ENCODE measurements at regions not wholly inside any gene's neighbourhood (a gene's known extent, or its start where the extent isn't known, plus 50 kb on each side); places are given as distances from the start of the nearest gene placed in this dataset.
"Not testable (repeated sequence)": the region's sequence is repeated elsewhere in the genome, so short reads cannot be mapped to it uniquely, and the experiment has no call there.

GRCh38 chr1:146774271-146774670, 163.9 kb upstream of the NBPF12 start:
- H3K27ac ChIP-seq (ENCODE audit: low read depth, low read length); H3K9ac ChIP-seq (ENCODE audit: extremely low read depth, low read length, poor library complexity, severe bottlenecking); H3K4me3 Mint-ChIP-seq; H3K9me3 ChIP-seq (ENCODE audit: control insufficient read depth, low read length); H3K4me1 Mint-ChIP-seq; DNase-seq; H3K9me3 Mint-ChIP-seq; H3K36me3 Mint-ChIP-seq (ENCODE audit: low read depth); H3K27ac Mint-ChIP-seq; H3K36me3 ChIP-seq (ENCODE audit: control insufficient read depth, insufficient read depth, low read length); H3K27me3 ChIP-seq (ENCODE audit: control insufficient read depth, insufficient read depth, low read length, poor library complexity, severe bottlenecking); H3K4me3 ChIP-seq (ENCODE audit: low read length); H3K4me1 ChIP-seq (ENCODE audit: control insufficient read depth, insufficient read depth, low read length): not testable (repeated sequence)
- peaks cover 17% of the 10 kb centered on the region for H3K27me3 Mint-ChIP-seq (ENCODE audit: insufficient read depth)
- WGBS, 2 experiments (ENCODE audit: insufficient coverage in 1 of 2, insufficient read length in 1 of 2) = 87 to 100% methylated on average over 3 to 6 of the region's 7 CpGs

- H3K4me3 Mint-ChIP-seq; H3K4me3 ChIP-seq (ENCODE audit: low read length); H3K27ac ChIP-seq (ENCODE audit: low read depth, low read length); H3K4me1 ChIP-seq (ENCODE audit: control insufficient read depth, insufficient read depth, low read length); H3K4me1 Mint-ChIP-seq; H3K36me3 ChIP-seq (ENCODE audit: control insufficient read depth, insufficient read depth, low read length); H3K9me3 Mint-ChIP-seq; H3K9me3 ChIP-seq (ENCODE audit: control insufficient read depth, low read length); H3K27me3 ChIP-seq (ENCODE audit: control insufficient read depth, insufficient read depth, low read length, poor library complexity, severe bottlenecking); H3K27ac Mint-ChIP-seq; H3K9ac ChIP-seq (ENCODE audit: extremely low read depth, low read length, poor library complexity, severe bottlenecking); H3K36me3 Mint-ChIP-seq (ENCODE audit: low read depth): not testable (repeated sequence)
- peaks cover 13% of the 10 kb centered on the region for H3K27me3 Mint-ChIP-seq (ENCODE audit: insufficient read depth)
- DNase-seq = peak; percentile 18
- WGBS, 2 experiments (ENCODE audit: insufficient coverage in 1 of 2, insufficient read length in 1 of 2) = 78 to 92% methylated on average over 5 to 16 of the region's 16 CpGs
Observed at GRCh38 chr1:146771409-146771808, 166.7 kb upstream of the NBPF12 start.

GRCh38 chr1:146770998-146771397, 167.1 kb upstream of the NBPF12 start:
- not testable (repeated sequence) for H3K4me1 ChIP-seq (ENCODE audit: control insufficient read depth, insufficient read depth, low read length); H3K4me3 Mint-ChIP-seq; H3K9ac ChIP-seq (ENCODE audit: extremely low read depth, low read length, poor library complexity, severe bottlenecking); H3K36me3 ChIP-seq (ENCODE audit: control insufficient read depth, insufficient read depth, low read length); H3K4me1 Mint-ChIP-seq; H3K4me3 ChIP-seq (ENCODE audit: low read length); H3K27me3 ChIP-seq (ENCODE audit: control insufficient read depth, insufficient read depth, low read length, poor library complexity, severe bottlenecking); H3K9me3 Mint-ChIP-seq; H3K36me3 Mint-ChIP-seq (ENCODE audit: low read depth); DNase-seq; H3K27ac ChIP-seq (ENCODE audit: low read depth, low read length); H3K27ac Mint-ChIP-seq; H3K9me3 ChIP-seq (ENCODE audit: control insufficient read depth, low read length)
- no CpG with 5 or more reads among the region's 3 CpGs for WGBS, 2 experiments (ENCODE audit: insufficient coverage in 1 of 2, insufficient read length in 1 of 2)
- peaks cover 12% of the 10 kb centered on the region for H3K27me3 Mint-ChIP-seq (ENCODE audit: insufficient read depth)

GRCh38 chr1:146763234-146763633, 174.9 kb upstream of the NBPF12 start:
- H3K27ac Mint-ChIP-seq; H3K4me3 Mint-ChIP-seq; H3K9ac ChIP-seq (ENCODE audit: extremely low read depth, low read length, poor library complexity, severe bottlenecking); DNase-seq; H3K4me1 ChIP-seq (ENCODE audit: control insufficient read depth, insufficient read depth, low read length); H3K9me3 Mint-ChIP-seq; H3K36me3 ChIP-seq (ENCODE audit: control insufficient read depth, insufficient read depth, low read length); H3K27me3 ChIP-seq (ENCODE audit: control insufficient read depth, insufficient read depth, low read length, poor library complexity, severe bottlenecking); H3K36me3 Mint-ChIP-seq (ENCODE audit: low read depth); H3K4me3 ChIP-seq (ENCODE audit: low read length); H3K4me1 Mint-ChIP-seq; H3K9me3 ChIP-seq (ENCODE audit: control insufficient read depth, low read length); H3K27ac ChIP-seq (ENCODE audit: low read depth, low read length): not testable (repeated sequence)
- peaks cover 11% of the 10 kb centered on the region for H3K27me3 Mint-ChIP-seq (ENCODE audit: insufficient read depth)
- whole genome bisulfite sequencing, 2 experiments (ENCODE audit: insufficient coverage in 1 of 2, insufficient read length in 1 of 2) = no CpG with 5 or more reads among the region's 5 CpGs

- not testable (repeated sequence) for H3K9me3 Mint-ChIP-seq; H3K27ac ChIP-seq (ENCODE audit: low read depth, low read length); H3K36me3 Mint-ChIP-seq (ENCODE audit: low read depth); H3K27me3 ChIP-seq (ENCODE audit: control insufficient read depth, insufficient read depth, low read length, poor library complexity, severe bottlenecking); H3K4me1 ChIP-seq (ENCODE audit: control insufficient read depth, insufficient read depth, low read length); H3K4me3 ChIP-seq (ENCODE audit: low read length); H3K27me3 Mint-ChIP-seq (ENCODE audit: insufficient read depth); H3K27ac Mint-ChIP-seq; H3K9me3 ChIP-seq (ENCODE audit: control insufficient read depth, low read length); H3K9ac ChIP-seq (ENCODE audit: extremely low read depth, low read length, poor library complexity, severe bottlenecking); H3K36me3 ChIP-seq (ENCODE audit: control insufficient read depth, insufficient read depth, low read length); H3K4me1 Mint-ChIP-seq; DNase-seq; H3K4me3 Mint-ChIP-seq
- 86% methylated on average over 1 of the region's 4 CpGs; no CpG with 5 or more reads in 1 of the 2 experiments for WGBS, 2 experiments (ENCODE audit: insufficient coverage in 1 of 2, insufficient read length in 1 of 2)
Observed at GRCh38 chr1:146756858-146757257, 181.3 kb upstream of the NBPF12 start.
